Spleen (tissue), 11 donors: ENCODE measurements at regions not wholly inside any gene's neighbourhood (a gene's known extent, or its start where the extent isn't known, plus 50 kb on each side); places are given as distances from the start of the nearest gene placed in this dataset.

Experiments
- DNase-seq: peaks from one replicate; pipeline ENCODE4 v3.0.0-alpha.2; 2020
- H3K27ac ChIP-seq, 8 donors: fragments of 200-600 bp; sonication (generic) in 7 of 8; 1 replicate in 4 of 8; 2 replicates in 4 of 8; pipeline versions ENCODE4 v1.5.0 to v1.8.0; 2016 to 2021; ENCODE audit warnings: inconsistent platforms in 4 of 8, mild to moderate bottlenecking in 4 of 8, moderate library complexity in 1 of 8
- H3K27me3 ChIP-seq, 7 donors: fragments of 200-600 bp; sonication (generic) in 6 of 7; replicated peaks in 1 of 7; 1 replicate in 4 of 7; 2 replicates in 3 of 7; pipeline versions ENCODE4 v1.5.0 to v1.8.0; 2016 to 2021; ENCODE audit warnings: inconsistent platforms in 3 of 7, mild to moderate bottlenecking in 1 of 7
- H3K36me3 ChIP-seq, 6 donors: fragments of 200-600 bp; sonication (generic) in 5 of 6; 1 replicate in 4 of 6; 2 replicates in 2 of 6; pipeline versions ENCODE4 v1.5.0 to v1.8.0; 2016 to 2021; ENCODE audit warnings: inconsistent platforms in 2 of 6
- H3K4me1 ChIP-seq, 6 donors: fragments of 200-600 bp; sonication (generic) in 5 of 6; 1 replicate in 3 of 6; 2 replicates in 3 of 6; pipeline versions ENCODE4 v1.5.0 to v1.8.0; 2016 to 2021; ENCODE audit warnings: inconsistent platforms in 3 of 6
- H3K4me3 ChIP-seq, 8 donors: fragments of 200-600 bp; sonication (generic) in 7 of 8; 1 replicate in 4 of 8; 2 replicates in 4 of 8; pipeline versions ENCODE4 v1.5.0 to v1.8.0; 2016 to 2021; ENCODE audit warnings: inconsistent platforms in 4 of 8, mild to moderate bottlenecking in 4 of 8, moderate library complexity in 2 of 8
- H3K9me3 ChIP-seq, 8 donors: fragments of 200-600 bp; sonication (generic) in 7 of 8; 1 replicate in 4 of 8; 2 replicates in 4 of 8; pipeline versions ENCODE4 v1.5.0 to v1.8.0; 2016 to 2021; ENCODE audit warnings: inconsistent platforms in 4 of 8
- POLR2A ChIP-seq, 3 donors: fragments of 450-650 bp; IDR thresholded peaks; one replicate each; pipeline ENCODE4 v1.5.1; 2017; ENCODE audit warnings: antibody characterized with exemption in 3 of 3, mild to moderate bottlenecking in 1 of 3
- POLR2AphosphoS5 ChIP-seq, 3 donors: sonication (generic); formaldehyde crosslinking; IDR thresholded peaks; one replicate each; pipeline ENCODE4 v1.5.1; 2017; ENCODE audit warnings: antibody characterized with exemption in 3 of 3
- WGBS, 5 donors: extraction: QIAGEN DNeasy Blood & Tissue Kit in 3 of 5; methylation state at CpG; one replicate each; pipeline versions ENCODE4 v1.1.5 to v1.1.7; 2013 to 2018; 5-methylcytosine and 5-hydroxymethylcytosine counted together
- intact Hi-C: fragments of 100-400 bp; cut with DNase I; formaldehyde crosslinking; loops from one replicate; pipeline ENCODE4 v1.15.0; 2023; ENCODE audit warnings: low total_unique reads
- TF ChIP-seq, protein P1 (sequence below), 11 experiments: fragments of 200-600 bp in 7 of 11; fragments of 450-650 bp in 4 of 11; sonication (generic) in 4 of 11; IDR thresholded peaks in 8 of 11; conservative IDR thresholded peaks in 3 of 11; 1 replicate in 7 of 11; 2 replicates in 4 of 11; pipeline versions ENCODE4 v1.4.0 to v1.8.0; 2016 to 2021; ENCODE audit warnings: antibody characterized with exemption in 11 of 11, inconsistent platforms in 4 of 11, mild to moderate bottlenecking in 1 of 11
- donor health status: healthy with polysubstance abuse.
- donor health status: DM: no; HTN: no; CAD: no; lungs with moderate emphysema.
- donor health status: DM: no; HTN: no; CAD: no.
- donor health status: Bipolar disorder and iron deficiency.
- donor health status: healthy.
- donor health status: DM: no; HTN: no; CAD: no.
- donor health status: DM: yes; HTN: yes; CAD: no.

DNA sequence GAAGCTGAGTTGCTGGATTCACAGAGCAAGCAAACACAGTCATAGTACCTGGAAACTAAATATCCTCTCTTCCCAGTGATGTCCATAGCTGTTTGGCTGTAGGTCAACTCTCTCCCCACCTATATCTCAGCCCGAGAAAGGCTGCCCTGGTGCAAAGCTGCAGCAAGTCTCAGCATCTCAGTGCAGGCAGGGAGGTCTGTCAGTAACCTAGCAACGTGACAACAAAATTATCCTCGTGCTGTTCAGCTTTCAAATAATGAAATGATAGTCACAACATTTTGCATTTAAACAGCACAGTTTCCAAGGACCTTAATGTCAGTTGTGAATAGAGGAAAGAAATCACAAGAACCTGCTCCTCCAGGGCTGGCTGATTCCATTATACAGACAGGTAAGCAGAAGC is 83.6 kb downstream of the CHST2 start:
- Histone ChIP-seq H3K9me3 (peaks cover 0 to 8% (median 0%) of the 10 kb centered on the region in 8 donors), H3K27ac (no peak overlapping the region), H3K4me3 (no peak overlapping the region), H3K36me3 (no peaks in the 10 kb centered on the region), H3K27me3 (no peaks in the 10 kb centered on the region), H3K4me1 (peaks cover 0 to 8% (median 5%) of the 10 kb centered on the region in 6 donors)
- intact Hi-C loops: no loop called here
- 76 to 84% (median 79%) methylated on average over 3 of the region's 3 CpGs for WGBS, 5 donors
- no peak for DNase-seq
- TF ChIP-seq POLR2AphosphoS5 (IDR thresholded peaks at IDR 0.05): no peak
- TF ChIP-seq, protein P1, sequence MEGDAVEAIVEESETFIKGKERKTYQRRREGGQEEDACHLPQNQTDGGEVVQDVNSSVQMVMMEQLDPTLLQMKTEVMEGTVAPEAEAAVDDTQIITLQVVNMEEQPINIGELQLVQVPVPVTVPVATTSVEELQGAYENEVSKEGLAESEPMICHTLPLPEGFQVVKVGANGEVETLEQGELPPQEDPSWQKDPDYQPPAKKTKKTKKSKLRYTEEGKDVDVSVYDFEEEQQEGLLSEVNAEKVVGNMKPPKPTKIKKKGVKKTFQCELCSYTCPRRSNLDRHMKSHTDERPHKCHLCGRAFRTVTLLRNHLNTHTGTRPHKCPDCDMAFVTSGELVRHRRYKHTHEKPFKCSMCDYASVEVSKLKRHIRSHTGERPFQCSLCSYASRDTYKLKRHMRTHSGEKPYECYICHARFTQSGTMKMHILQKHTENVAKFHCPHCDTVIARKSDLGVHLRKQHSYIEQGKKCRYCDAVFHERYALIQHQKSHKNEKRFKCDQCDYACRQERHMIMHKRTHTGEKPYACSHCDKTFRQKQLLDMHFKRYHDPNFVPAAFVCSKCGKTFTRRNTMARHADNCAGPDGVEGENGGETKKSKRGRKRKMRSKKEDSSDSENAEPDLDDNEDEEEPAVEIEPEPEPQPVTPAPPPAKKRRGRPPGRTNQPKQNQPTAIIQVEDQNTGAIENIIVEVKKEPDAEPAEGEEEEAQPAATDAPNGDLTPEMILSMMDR (IDR thresholded peaks at IDR 0.05 in 8 of 11, conservative IDR thresholded peaks at IDR 0.05 in 3 of 11): no peak
- TF ChIP-seq POLR2A (IDR thresholded peaks at IDR 0.05): no peak

DNA sequence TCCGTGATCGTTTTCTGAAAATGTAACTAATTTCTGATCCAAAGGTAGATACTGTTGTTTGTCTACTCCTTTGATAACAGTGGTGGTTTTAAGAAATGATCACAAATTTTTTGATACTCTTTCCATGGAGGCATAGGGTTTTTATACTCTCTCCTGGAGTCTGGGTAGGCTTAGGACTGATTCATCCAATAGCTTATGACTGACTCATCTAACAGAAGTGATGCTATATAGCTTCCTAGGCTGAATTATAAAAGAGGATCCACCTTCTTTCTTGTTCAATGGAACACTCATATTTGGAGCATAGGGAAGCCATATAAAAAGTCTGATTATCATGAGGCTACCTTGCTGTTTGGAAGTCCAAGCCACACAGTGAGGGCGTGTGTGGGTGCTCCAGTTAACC is 84.3 kb downstream of the CHST2 start:
- H3K27ac ChIP-seq: no peak overlapping the region
- no peak for DNase-seq
- no peaks in the 10 kb centered on the region for H3K36me3 ChIP-seq
- H3K9me3 ChIP-seq: peaks cover 0 to 8% (median 0%) of the 10 kb centered on the region in 8 donors
- no peak overlapping the region for H3K4me3 ChIP-seq
- intact Hi-C loops: no loop called here
- H3K27me3 ChIP-seq: no peaks in the 10 kb centered on the region
- WGBS, 5 donors: 80 to 97% (median 84%) methylated on average over 3 of the region's 3 CpGs
- TF ChIP-seq, protein P1 (IDR thresholded peaks at IDR 0.05 in 8 of 11, conservative IDR thresholded peaks at IDR 0.05 in 3 of 11): no peak
- no peak for TF ChIP-seq POLR2AphosphoS5 (IDR thresholded peaks at IDR 0.05)
- no peak for TF ChIP-seq POLR2A (IDR thresholded peaks at IDR 0.05)
- peaks cover 0 to 8% (median 5%) of the 10 kb centered on the region in 6 donors for H3K4me1 ChIP-seq

DNA sequence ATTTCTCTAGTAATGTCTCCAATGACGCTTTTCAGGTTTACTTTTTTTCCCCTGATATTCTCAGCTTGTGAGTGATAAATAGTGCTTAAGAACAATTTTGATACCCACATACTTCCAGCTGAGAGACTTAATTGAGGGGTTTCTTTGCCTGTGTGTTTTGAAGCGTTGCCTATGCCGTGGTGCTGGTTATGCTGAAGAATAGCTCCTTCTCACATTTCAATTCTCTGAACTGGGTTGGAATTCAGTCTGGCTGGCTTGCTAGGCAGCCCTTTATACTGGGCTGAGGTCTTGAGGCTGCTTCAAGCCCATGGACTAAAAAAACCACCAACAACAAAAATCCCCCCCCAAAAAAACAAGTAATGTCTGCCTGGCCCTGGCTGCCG is 87.4 kb downstream of the CHST2 start:
- Histone ChIP-seq H3K27me3 (no peaks in the 10 kb centered on the region), H3K27ac (no peak overlapping the region), H3K4me1 (peaks cover 0 to 8% (median 5%) of the 10 kb centered on the region in 6 donors), H3K4me3 (no peak overlapping the region), H3K36me3 (no peaks in the 10 kb centered on the region), H3K9me3 (peaks cover 0 to 8% (median 0%) of the 10 kb centered on the region in 8 donors)
- TF ChIP-seq POLR2AphosphoS5 (IDR thresholded peaks at IDR 0.05) (no peak), POLR2A (IDR thresholded peaks at IDR 0.05) (no peak)
- TF ChIP-seq, protein P1 (IDR thresholded peaks at IDR 0.05 in 8 of 11, conservative IDR thresholded peaks at IDR 0.05 in 3 of 11): no peak
- intact Hi-C loops: no loop called here
- no peak for DNase-seq
- WGBS, 5 donors: 71 to 80% (median 76%) methylated on average over 4 of the region's 4 CpGs

DNA sequence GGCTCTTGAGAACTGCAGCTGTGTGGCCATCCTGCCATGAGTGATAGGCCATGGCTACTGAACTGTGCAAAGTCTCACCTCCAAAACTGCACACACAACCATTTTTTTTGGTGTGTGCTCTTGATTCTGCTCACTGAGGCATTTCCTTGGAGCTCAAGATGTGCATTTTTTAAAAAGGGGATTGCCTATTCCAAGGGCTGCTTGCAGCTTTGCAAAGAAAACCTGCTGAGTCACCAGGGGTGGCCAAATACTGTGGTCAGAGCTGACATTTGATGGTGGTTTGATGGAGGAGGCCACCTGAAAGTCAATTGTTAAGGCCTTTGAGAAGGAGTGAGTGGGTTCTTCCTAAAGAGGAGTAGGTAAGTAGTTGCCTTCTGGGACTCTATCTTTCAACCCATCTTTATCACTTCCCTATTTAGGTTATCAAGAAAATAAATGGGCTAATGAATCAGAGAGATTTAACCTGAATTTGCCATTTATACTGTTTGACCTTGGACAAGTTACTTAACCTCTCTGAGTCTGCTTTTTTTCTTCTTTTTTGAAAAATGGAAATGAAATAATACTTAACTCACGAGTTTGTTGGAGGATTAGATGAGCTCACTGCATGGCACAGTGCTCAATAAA is 87.9 kb downstream of the CHST2 start:
- Histone ChIP-seq H3K9me3 (peaks cover 0 to 8% (median 0%) of the 10 kb centered on the region in 8 donors), H3K4me1 (peaks cover 0 to 8% (median 5%) of the 10 kb centered on the region in 6 donors), H3K4me3 (no peak overlapping the region), H3K27ac (no peak overlapping the region), H3K27me3 (no peaks in the 10 kb centered on the region), H3K36me3 (no peaks in the 10 kb centered on the region)
- intact Hi-C loops: no loop called here
- 78 to 97% (median 82%) methylated on average over 1 of the region's 1 CpG for WGBS, 5 donors
- TF ChIP-seq, protein P1 (IDR thresholded peaks at IDR 0.05 in 8 of 11, conservative IDR thresholded peaks at IDR 0.05 in 3 of 11): no peak
- TF ChIP-seq POLR2A (IDR thresholded peaks at IDR 0.05): no peak
- no peak for TF ChIP-seq POLR2AphosphoS5 (IDR thresholded peaks at IDR 0.05)
- no peak for DNase-seq
